RPMI8226 (cell line): ENCODE measurements at regions not wholly inside any gene's neighbourhood (a gene's known extent, or its start where the extent isn't known, plus 50 kb on each side); places are given as distances from the start of the nearest gene placed in this dataset.

Source experiments
- DNase-seq: peaks from one replicate; pipeline ENCODE4 v3.0.0-alpha.2; 2015

- DNase-seq = no peak
Measured at GRCh38 chr18:67951137-67951536, 434.6 kb upstream of the DSEL start.

- DNase-seq = no peak
Measured at GRCh38 chr18:67938660-67939059, 422.1 kb upstream of the DSEL start.

GRCh38 chr18:67935638-67936037, 419.1 kb upstream of the DSEL start:
- DNase-seq = no peak

GRCh38 chr18:67933271-67933670, 416.8 kb upstream of the DSEL start:
- no peak for DNase-seq

GRCh38 chr18:67932271-67932670, 415.8 kb upstream of the DSEL start:
- no peak for DNase-seq

GRCh38 chr18:67926929-67927864, 410.7 kb upstream of the DSEL start:
- no peak for DNase-seq

GRCh38 chr18:67924656-67925055, 408.1 kb upstream of the DSEL start:
- DNase-seq = no peak

- DNase-seq = no peak
Measured at GRCh38 chr18:67919316-67919715, 402.8 kb upstream of the DSEL start.

- no peak for DNase-seq
Measured at GRCh38 chr18:67916097-67916496, 399.6 kb upstream of the DSEL start.

- DNase-seq = no peak
Measured at GRCh38 chr18:67913040-67913439, 396.5 kb upstream of the DSEL start.

GRCh38 chr18:67901573-67901972, 385.1 kb upstream of the DSEL start:
- no peak for DNase-seq

GRCh38 chr18:67896451-67896850, 379.9 kb upstream of the DSEL start:
- DNase-seq = no peak

- DNase-seq = no peak
Measured at GRCh38 chr18:67893916-67894315, 377.4 kb upstream of the DSEL start.

GRCh38 chr18:67876871-67877270, 360.4 kb upstream of the DSEL start:
- DNase-seq = no peak

- no peak for DNase-seq
Measured at GRCh38 chr18:67875944-67876343, 359.4 kb upstream of the DSEL start.

- DNase-seq = no peak
Measured at GRCh38 chr18:67875060-67875459, 358.5 kb upstream of the DSEL start.

- no peak for DNase-seq
Measured at GRCh38 chr18:67865400-67865799, 348.9 kb upstream of the DSEL start.

- DNase-seq = no peak
Measured at GRCh38 chr18:67864677-67865340, 348.3 kb upstream of the DSEL start.

GRCh38 chr18:67862069-67862468, 345.5 kb upstream of the DSEL start:
- DNase-seq = no peak

- no peak for DNase-seq
Measured at GRCh38 chr18:67854340-67854739, 337.8 kb upstream of the DSEL start.

- DNase-seq = no peak
Measured at GRCh38 chr18:67846422-67847098, 330.0 kb upstream of the DSEL start.

GRCh38 chr18:67845035-67845434, 328.5 kb upstream of the DSEL start:
- DNase-seq = no peak

GRCh38 chr18:67840379-67840778, 323.9 kb upstream of the DSEL start:
- DNase-seq = no peak

GRCh38 chr18:67818432-67818831, 301.9 kb upstream of the DSEL start:
- DNase-seq = no peak
